SU-DHL-6 (cell line): ENCODE measurements at regions not wholly inside any gene's neighbourhood (a gene's known extent, or its start where the extent isn't known, plus 50 kb on each side); places are given as distances from the start of the nearest gene placed in this dataset.

Experiments used
- H2AFZ ChIP-seq: fragments of 200-600 bp; sonication (generic); 2 replicates; pipeline ENCODE4 v1.6.1; 2014; ENCODE audit warnings: low read depth, mild to moderate bottlenecking, moderate library complexity, mixed read lengths, antibody characterized with exemption, low read length; ENCODE audit not compliant: severe bottlenecking
- H3F3A ChIP-seq: fragments of 200-600 bp; shearing (Covaris generic); 2 replicates; pipeline ENCODE4 v1.6.0; 2016; ENCODE audit warnings: antibody characterized with exemption, mild to moderate bottlenecking; ENCODE audit not compliant: insufficient read depth
- H3K27ac ChIP-seq: fragments of 200-600 bp; sonication (generic); 2 replicates; pipeline ENCODE4 v1.5.1; 2016; ENCODE audit warnings: low read depth, mild to moderate bottlenecking, low read length, moderate library complexity, mixed read lengths
- H3K27me3 ChIP-seq: fragments of 200-600 bp; sonication (generic), shearing (Covaris generic); 2 replicates; pipeline ENCODE4 v1.6.0; 2014; ENCODE audit warnings: mild to moderate bottlenecking, low read length
- H3K36me3 ChIP-seq: fragments of 200-600 bp; sonication (generic); 2 replicates; pipeline ENCODE4 v1.6.1; 2014; ENCODE audit warnings: mild to moderate bottlenecking, low read length, mixed read lengths
- H3K4me2 ChIP-seq: fragments of 300-600, 200-600 bp; shearing (Covaris generic), sonication (generic); 2 replicates; pipeline ENCODE4 v1.6.0; 2014; ENCODE audit warnings: low read length, low read depth, mild to moderate bottlenecking; ENCODE audit not compliant: poor library complexity, severe bottlenecking
- H3K4me3 ChIP-seq: fragments of 200-600 bp; sonication (generic); 2 replicates; pipeline ENCODE4 v1.5.1; 2014; ENCODE audit warnings: antibody characterized with exemption, low read length, mild to moderate bottlenecking, mixed read lengths; ENCODE audit not compliant: insufficient read depth, poor library complexity, severe bottlenecking
- H3K79me2 ChIP-seq: fragments of 200-600 bp; sonication (generic); 2 replicates; pipeline ENCODE4 v1.6.1; 2014; ENCODE audit warnings: mild to moderate bottlenecking, low read length, moderate library complexity; ENCODE audit not compliant: insufficient read depth
- H3K9ac ChIP-seq: fragments of 200-600 bp; sonication (generic); 2 replicates; pipeline ENCODE4 v1.7.0; 2014; ENCODE audit warnings: mild to moderate bottlenecking, low read length
- H3K9me2 ChIP-seq: fragments of 200-600 bp; sonication (generic); replicated peaks from 2 replicates; pipeline ENCODE4 v1.6.1; 2014; ENCODE audit warnings: low read length; ENCODE audit not compliant: insufficient read depth
- H3K9me3 ChIP-seq: fragments of 200-600 bp; sonication (generic); 2 replicates; pipeline ENCODE4 v1.6.1; 2014; ENCODE audit warnings: low read length, mixed read lengths; ENCODE audit not compliant: insufficient read depth
- H4K20me1 ChIP-seq: fragments of 200-600 bp; sonication (generic); 2 replicates; pipeline ENCODE4 v1.6.1; 2014; ENCODE audit warnings: low read depth, mild to moderate bottlenecking, antibody characterized with exemption, low read length, moderate library complexity, mixed read lengths
- EZH2phosphoT487 ChIP-seq: fragments of 200-600 bp; sonication (generic), shearing (Covaris generic); conservative IDR thresholded peaks from 2 replicates; pipeline ENCODE4 v1.6.1; 2018; ENCODE audit warnings: mild to moderate bottlenecking, antibody characterized with exemption, low read length, moderate library complexity, mixed read lengths
- TF ChIP-seq, protein P1 (sequence below): fragments of 200-600 bp; sonication (generic); IDR thresholded peaks from one replicate; pipeline ENCODE4 v1.5.1; 2017; ENCODE audit warnings: antibody characterized with exemption, mild to moderate bottlenecking, low read length, moderate library complexity; ENCODE audit not compliant: insufficient read depth, poor library complexity, severe bottlenecking

DNA sequence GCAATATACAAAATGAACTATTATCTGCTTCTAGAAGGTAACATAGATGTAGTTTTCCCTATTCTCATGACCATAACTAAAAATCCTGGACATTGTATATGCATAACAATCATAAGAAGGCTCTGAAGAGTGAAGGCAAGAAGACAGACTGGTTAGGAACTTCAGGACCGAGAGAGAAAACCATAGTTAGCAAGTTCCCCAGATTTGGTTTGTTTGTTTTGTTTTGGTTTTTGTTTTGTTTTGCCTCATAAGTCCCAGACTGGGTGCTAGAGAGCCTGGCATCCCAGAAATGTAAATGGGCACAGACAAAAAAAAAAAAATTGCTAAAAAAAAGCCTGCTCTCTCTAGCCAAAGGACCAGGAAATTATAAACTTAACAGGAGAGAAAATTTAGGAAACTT lies 192.2 kb upstream of the FBXO11 start:
- no peaks in the 10 kb centered on the region for H3K79me2 ChIP-seq
- H4K20me1 ChIP-seq, result no peaks in the 10 kb centered on the region
- no peaks in the 10 kb centered on the region for H3F3A ChIP-seq
- H3K4me2 ChIP-seq, result no peak overlapping the region
- no peak overlapping the region for H3K4me3 ChIP-seq
- no peaks in the 10 kb centered on the region for H3K9me3 ChIP-seq
- H3K36me3 ChIP-seq, result no peaks in the 10 kb centered on the region
- no peaks in the 10 kb centered on the region for H3K9me2 ChIP-seq
- TF ChIP-seq, protein P1, sequence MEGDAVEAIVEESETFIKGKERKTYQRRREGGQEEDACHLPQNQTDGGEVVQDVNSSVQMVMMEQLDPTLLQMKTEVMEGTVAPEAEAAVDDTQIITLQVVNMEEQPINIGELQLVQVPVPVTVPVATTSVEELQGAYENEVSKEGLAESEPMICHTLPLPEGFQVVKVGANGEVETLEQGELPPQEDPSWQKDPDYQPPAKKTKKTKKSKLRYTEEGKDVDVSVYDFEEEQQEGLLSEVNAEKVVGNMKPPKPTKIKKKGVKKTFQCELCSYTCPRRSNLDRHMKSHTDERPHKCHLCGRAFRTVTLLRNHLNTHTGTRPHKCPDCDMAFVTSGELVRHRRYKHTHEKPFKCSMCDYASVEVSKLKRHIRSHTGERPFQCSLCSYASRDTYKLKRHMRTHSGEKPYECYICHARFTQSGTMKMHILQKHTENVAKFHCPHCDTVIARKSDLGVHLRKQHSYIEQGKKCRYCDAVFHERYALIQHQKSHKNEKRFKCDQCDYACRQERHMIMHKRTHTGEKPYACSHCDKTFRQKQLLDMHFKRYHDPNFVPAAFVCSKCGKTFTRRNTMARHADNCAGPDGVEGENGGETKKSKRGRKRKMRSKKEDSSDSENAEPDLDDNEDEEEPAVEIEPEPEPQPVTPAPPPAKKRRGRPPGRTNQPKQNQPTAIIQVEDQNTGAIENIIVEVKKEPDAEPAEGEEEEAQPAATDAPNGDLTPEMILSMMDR, result no peak
- no peak for TF ChIP-seq EZH2phosphoT487
- no peaks in the 10 kb centered on the region for H3K27me3 ChIP-seq
- no peak overlapping the region for H3K9ac ChIP-seq
- H3K27ac ChIP-seq, result no peak overlapping the region
- no peak overlapping the region for H2AFZ ChIP-seq

DNA sequence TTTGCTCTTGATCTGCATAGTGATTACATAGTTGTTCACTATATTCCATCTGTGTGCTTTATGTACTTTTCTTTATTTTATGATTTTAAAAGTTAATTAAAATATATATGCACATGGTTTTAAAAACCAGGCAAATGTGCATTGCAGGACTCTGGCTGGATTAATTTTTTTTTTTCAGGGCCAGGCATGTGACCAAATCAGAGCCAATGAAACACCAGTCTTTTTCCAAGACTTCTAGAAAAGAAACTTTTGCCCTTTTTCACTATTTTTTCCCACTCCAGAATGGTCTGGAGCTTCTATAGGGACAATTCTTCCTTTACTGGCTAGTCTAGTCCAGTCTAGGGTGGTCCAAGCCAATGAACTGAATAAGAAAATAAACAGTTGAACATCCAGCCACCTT lies 198.1 kb upstream of the FBXO11 start:
- Histone ChIP-seq H3F3A (no peaks in the 10 kb centered on the region), H3K4me3 (no peak overlapping the region), H3K36me3 (no peaks in the 10 kb centered on the region), H3K27me3 (no peaks in the 10 kb centered on the region), H4K20me1 (no peaks in the 10 kb centered on the region), H3K79me2 (no peaks in the 10 kb centered on the region), H3K27ac (no peak overlapping the region), H3K9ac (no peak overlapping the region), H2AFZ (no peak overlapping the region), H3K4me2 (no peak overlapping the region), H3K9me2 (no peaks in the 10 kb centered on the region), H3K9me3 (no peaks in the 10 kb centered on the region)
- TF ChIP-seq, protein P1, result no peak

DNA sequence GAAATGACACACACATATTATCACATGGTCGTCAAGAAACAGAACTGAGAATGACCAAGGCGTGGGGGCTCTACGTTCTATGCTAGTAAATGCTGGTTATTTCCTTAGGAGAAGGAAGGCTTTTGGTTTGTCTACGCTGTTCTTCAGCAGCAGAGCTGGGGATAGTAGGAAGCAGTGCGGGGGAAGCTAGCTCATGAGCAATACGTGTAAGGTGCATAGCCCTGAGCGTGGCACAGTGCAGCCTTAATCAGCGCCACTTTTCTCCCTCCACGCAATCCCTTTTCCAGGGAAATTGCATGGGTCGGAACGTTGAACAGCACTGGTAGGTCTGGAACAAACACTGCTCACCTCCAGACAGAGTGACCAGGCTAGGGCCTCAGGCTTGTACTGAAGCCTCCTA lies 199.6 kb upstream of the FBXO11 start:
- Histone ChIP-seq H3K4me3 (no peak overlapping the region), H2AFZ (no peak overlapping the region), H3K9ac (no peak overlapping the region), H3K4me2 (no peak overlapping the region), H3K36me3 (no peaks in the 10 kb centered on the region), H3K27me3 (no peaks in the 10 kb centered on the region), H3K79me2 (no peaks in the 10 kb centered on the region), H4K20me1 (no peaks in the 10 kb centered on the region), H3K9me3 (no peaks in the 10 kb centered on the region), H3K9me2 (no peaks in the 10 kb centered on the region), H3K27ac (no peak overlapping the region), H3F3A (no peaks in the 10 kb centered on the region)
- no peak for TF ChIP-seq EZH2phosphoT487
- TF ChIP-seq, protein P1, result no peak
